Lung (tissue), 11 donors: ENCODE measurements at regions not wholly inside any gene's neighbourhood (a gene's known extent, or its start where the extent isn't known, plus 50 kb on each side); places are given as distances from the start of the nearest gene placed in this dataset.

Experiments
- ATAC-seq: fragments of 200-7000 bp; cut with Tn5 transposase; one replicate; pipeline ENCODE4 v1.9.1; 2020; ENCODE audit warnings: moderate number of reproducible peaks; ENCODE audit not compliant: insufficient read depth, low FRiP score
- DNase-seq, 3 donors: peaks; one replicate each; pipeline ENCODE4 v3.0.0-alpha.2; 2013 to 2017
- H3K27ac ChIP-seq, 2 donors: one replicate each; pipeline ENCODE4 v1.5.1; 2013; ENCODE audit warnings: mild to moderate bottlenecking in 2 of 2, moderate library complexity in 2 of 2, control low read depth in 1 of 2, inconsistent platforms in 1 of 2, low read depth in 1 of 2, low read length in 1 of 2
- H3K27me3 ChIP-seq, 3 donors: one replicate each; pipeline ENCODE4 v1.5.1; 2013; ENCODE audit warnings: low read length in 2 of 3; ENCODE audit not compliant: control insufficient read depth in 3 of 3, insufficient read depth in 3 of 3
- H3K36me3 ChIP-seq, 4 donors: one replicate each; pipeline ENCODE4 v1.5.1; 2013; ENCODE audit warnings: low read length in 4 of 4, mild to moderate bottlenecking in 1 of 4, moderate library complexity in 1 of 4; ENCODE audit not compliant: control insufficient read depth in 4 of 4, insufficient read depth in 4 of 4
- H3K4me1 ChIP-seq, 5 donors: one replicate each; pipeline ENCODE4 v1.5.1; 2013; ENCODE audit warnings: low read length in 5 of 5, mild to moderate bottlenecking in 2 of 5, moderate library complexity in 1 of 5; ENCODE audit not compliant: control insufficient read depth in 5 of 5, insufficient read depth in 5 of 5
- H3K4me3 ChIP-seq: one replicate; pipeline ENCODE4 v1.5.1; 2013; ENCODE audit warnings: mild to moderate bottlenecking, control low read depth, moderate library complexity
- H3K9ac ChIP-seq, 2 donors: one replicate each; pipeline ENCODE4 v1.5.1; 2013; ENCODE audit warnings: low read length in 2 of 2, control low read depth in 1 of 2; ENCODE audit not compliant: insufficient read depth in 1 of 2
- H3K9me3 ChIP-seq, 4 donors: one replicate each; pipeline ENCODE4 v1.5.1; 2013; ENCODE audit warnings: low read length in 3 of 4, mild to moderate bottlenecking in 1 of 4, moderate library complexity in 1 of 4; ENCODE audit not compliant: control insufficient read depth in 4 of 4, insufficient read depth in 3 of 4
- CTCF ChIP-seq: IDR thresholded peaks from 2 replicates; pipeline ENCODE4 v1.5.1; 2012; ENCODE audit warnings: mild to moderate bottlenecking; ENCODE audit errors: control extremely low read depth, extremely low read depth
- WGBS, 2 donors: extraction: QIAGEN DNeasy Blood & Tissue Kit; methylation state at CpG; one replicate each; pipeline ENCODE4 v1.1.7; 2013; 5-methylcytosine and 5-hydroxymethylcytosine counted together
- donor health status: control.
- donor health status: control.
- donor health status: Bipolar disorder and iron deficiency.
- donor health status: healthy.
- donor health status: DM: yes; HTN: yes; CAD: no.

GRCh38 chr12:76155157-76155670 lies 70.7 kb upstream of the NAP1L1 start:
- DNase-seq (peak in 2 of 3 donors; percentile 92 to 95), ATAC-seq (no peak)
- Histone ChIP-seq H3K27me3 (no peaks in the 10 kb centered on the region), H3K4me3 (no peak overlapping the region), H3K9me3 (no peaks in the 10 kb centered on the region), H3K36me3 (no peaks in the 10 kb centered on the region), H3K27ac (no peak overlapping the region), H3K9ac (no peak overlapping the region), H3K4me1 (peaks cover 0 to 18% (median 0%) of the 10 kb centered on the region in 5 donors)
- no peak for TF ChIP-seq CTCF
- WGBS, 2 donors, result 93 to 95% methylated on average over 2 of the region's 2 CpGs

- DNase-seq, result no peak
- Histone ChIP-seq H3K27ac (no peak overlapping the region), H3K4me1 (peaks cover 0 to 18% (median 0%) of the 10 kb centered on the region in 5 donors), H3K9me3 (no peaks in the 10 kb centered on the region), H3K36me3 (no peaks in the 10 kb centered on the region), H3K4me3 (no peak overlapping the region), H3K27me3 (no peaks in the 10 kb centered on the region), H3K9ac (no peak overlapping the region)
- ATAC-seq, result no peak
- WGBS, 2 donors, result 82 to 84% methylated on average over 3 of the region's 3 CpGs
- TF ChIP-seq CTCF, result no peak
These were observed 69.1 kb upstream of the NAP1L1 start for GRCh38 chr12:76153616-76154015.

- Histone ChIP-seq H3K27me3 (no peaks in the 10 kb centered on the region), H3K9me3 (no peaks in the 10 kb centered on the region), H3K27ac (peak overlapping the region in 1 of 2 donors; percentile 11), H3K4me1 (peaks cover 0 to 18% (median 0%) of the 10 kb centered on the region in 5 donors), H3K36me3 (no peaks in the 10 kb centered on the region), H3K4me3 (no peak overlapping the region), H3K9ac (no peak overlapping the region)
- ATAC-seq (no peak), DNase-seq (no peak)
- WGBS, 2 donors, result 26 to 56% methylated on average over 4 of the region's 4 CpGs
- TF ChIP-seq CTCF, result no peak
These were observed 67.8 kb upstream of the NAP1L1 start for GRCh38 chr12:76152181-76152807.

- H3K4me3 ChIP-seq, result no peak overlapping the region
- no peaks in the 10 kb centered on the region for H3K36me3 ChIP-seq
- ATAC-seq (peak; percentile 41), DNase-seq (peak; percentile 59 to 66 (median 59))
- H3K9ac ChIP-seq, result no peak overlapping the region
- no peaks in the 10 kb centered on the region for H3K9me3 ChIP-seq
- TF ChIP-seq CTCF, result no peak
- H3K27me3 ChIP-seq, result no peaks in the 10 kb centered on the region
- peaks cover 0 to 8% (median 0%) of the 10 kb centered on the region in 5 donors for H3K4me1 ChIP-seq
- no peak overlapping the region for H3K27ac ChIP-seq
- WGBS, 2 donors, result 19 to 23% methylated on average over 1 of the region's 1 CpG
These were observed 59.7 kb upstream of the NAP1L1 start for GRCh38 chr12:76144245-76144549.
